GM19395 (cell line): ENCODE measurements at regions not wholly inside any gene's neighbourhood (a gene's known extent, or its start where the extent isn't known, plus 50 kb on each side); places are given as distances from the start of the nearest gene placed in this dataset.
"Not testable (repeated sequence)": the region's sequence is repeated elsewhere in the genome, so short reads cannot be mapped to it uniquely, and the experiment has no call there.

Experiments
- ATAC-seq: cut with Tn5 transposase; IDR thresholded peaks from one replicate; pipeline ENCODE4 v1.9.1; 2021; ENCODE audit warnings: mild to moderate bottlenecking, moderate library complexity; ENCODE audit not compliant: unreplicated experiment

DNA sequence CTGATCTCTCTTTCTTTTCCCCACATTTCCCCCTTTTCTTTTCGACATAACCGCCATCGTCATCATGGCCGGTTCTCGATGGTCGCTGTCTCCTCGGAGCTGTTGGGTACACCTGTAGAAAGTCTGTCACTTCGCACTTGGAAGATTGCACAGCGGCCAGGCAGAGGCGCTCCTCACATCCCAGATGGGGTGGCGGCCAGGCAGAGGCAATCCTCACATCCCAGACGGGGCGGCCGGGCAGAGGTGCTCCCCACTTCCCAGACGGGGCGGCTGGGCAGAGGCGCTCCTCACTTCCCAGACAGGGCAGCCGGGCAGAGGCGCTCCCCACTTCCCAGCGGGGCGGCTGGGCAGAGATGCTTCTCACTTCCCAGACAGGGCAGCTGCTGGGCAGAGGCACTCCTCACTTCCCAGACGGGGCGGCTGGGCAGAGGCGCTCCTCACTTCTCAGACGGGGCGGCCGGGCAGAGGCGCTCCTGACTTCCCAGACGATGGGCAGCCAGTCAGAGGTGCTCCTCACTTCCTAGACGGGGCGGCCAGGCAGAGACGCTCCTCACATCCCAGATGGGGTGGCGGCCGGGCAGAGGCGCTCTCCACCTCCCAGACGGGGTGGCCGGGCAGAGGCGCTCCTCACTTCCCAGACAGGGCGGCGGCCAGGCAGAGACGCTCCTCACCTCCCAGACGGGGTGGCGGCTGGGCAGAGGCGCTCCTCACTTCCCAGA is 110.7 kb downstream of the C5orf15 start:
- not testable (repeated sequence) for ATAC-seq

DNA sequence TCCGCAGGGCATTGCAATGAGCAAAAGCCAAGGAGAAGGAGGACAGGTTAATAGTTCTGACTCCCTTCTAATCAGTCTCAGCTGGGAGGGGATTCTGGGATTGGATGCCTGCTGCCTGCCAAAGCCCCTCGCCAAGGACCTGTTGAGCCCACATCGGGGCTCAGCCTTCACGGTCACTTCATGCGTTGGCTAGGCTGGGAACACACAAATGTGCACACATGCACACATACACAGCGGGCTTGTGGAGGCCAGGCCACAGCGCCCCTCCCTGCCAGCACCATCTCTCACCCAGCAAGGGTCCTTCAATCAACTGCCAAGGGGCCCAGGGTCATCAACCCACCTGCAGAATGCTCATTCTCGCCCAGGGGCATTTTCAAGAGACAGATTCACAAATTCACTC is 113.9 kb downstream of the C5orf15 start:
- no peak for ATAC-seq

DNA sequence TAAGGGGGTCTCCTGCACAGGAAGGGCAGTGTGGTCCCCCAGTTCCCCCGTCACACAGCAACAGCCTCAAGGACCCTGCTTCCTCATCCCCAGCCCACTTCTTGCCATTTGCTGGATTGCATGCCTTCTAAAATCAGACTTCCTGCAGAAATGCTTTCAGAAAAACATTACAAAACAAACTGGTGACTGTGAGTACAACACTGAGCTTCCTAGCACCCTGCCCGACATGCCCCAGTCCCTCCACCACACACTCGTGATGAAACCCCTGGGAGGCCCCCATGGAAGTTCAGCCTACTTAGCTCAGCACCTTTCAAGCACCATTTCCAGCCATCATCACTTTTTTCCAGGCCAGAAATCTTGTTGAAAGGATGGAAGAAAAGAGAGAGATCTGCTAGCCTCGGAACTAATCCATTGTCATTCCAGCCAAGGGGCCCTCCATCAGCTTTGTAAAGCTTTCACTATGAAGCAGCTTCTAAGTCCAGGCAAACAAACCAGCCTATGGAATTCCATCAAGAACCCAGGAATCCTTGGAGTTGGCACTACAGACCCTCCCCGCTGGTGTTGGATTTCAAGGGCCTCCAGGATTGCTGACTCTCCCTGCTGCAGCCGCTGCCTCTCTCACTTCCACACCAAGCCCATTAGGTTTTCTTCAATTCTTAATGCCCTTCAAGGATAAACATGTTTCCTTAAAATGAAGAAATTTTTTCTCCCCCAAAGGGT is 114.6 kb downstream of the C5orf15 start:
- ATAC-seq: no peak

DNA sequence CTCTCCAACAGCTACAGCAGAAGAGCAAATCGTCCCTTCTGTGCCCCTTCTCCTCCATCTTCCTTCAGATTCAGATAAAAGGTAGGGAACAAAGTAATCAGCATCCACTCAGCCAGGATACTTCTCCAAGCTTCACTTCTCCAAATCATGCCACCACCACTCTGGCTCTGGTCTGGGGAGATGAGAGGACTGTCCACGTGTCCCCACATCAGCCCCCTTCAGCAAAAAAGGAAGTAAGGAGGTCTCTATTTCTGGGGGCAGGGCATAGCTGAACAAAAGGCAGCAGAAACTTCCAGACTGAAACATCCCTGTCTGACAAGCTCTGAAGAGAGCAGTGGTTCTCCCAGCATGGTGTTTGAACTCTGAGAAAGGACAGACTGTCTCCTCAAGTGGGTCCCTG is 116.9 kb downstream of the C5orf15 start:
- ATAC-seq: no peak

DNA sequence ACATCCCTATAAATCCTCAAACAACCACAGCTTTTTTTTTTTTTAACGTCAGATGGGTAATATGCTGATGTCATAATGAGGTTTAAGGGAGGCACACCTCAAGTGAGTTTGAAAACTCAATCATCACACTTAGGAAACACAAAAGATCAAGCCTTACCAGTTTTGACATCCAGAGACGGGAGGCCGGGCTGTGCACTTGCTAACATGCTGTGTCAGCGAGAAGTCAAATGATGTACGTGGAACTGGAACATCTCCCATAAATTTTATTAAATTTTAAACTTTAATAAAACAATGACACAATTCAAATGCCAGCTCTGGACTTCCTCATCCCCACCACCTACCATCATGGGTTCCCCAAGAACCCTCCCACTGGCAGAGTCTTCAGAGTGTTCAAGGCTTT is 117.6 kb downstream of the C5orf15 start:
- ATAC-seq: no peak

DNA sequence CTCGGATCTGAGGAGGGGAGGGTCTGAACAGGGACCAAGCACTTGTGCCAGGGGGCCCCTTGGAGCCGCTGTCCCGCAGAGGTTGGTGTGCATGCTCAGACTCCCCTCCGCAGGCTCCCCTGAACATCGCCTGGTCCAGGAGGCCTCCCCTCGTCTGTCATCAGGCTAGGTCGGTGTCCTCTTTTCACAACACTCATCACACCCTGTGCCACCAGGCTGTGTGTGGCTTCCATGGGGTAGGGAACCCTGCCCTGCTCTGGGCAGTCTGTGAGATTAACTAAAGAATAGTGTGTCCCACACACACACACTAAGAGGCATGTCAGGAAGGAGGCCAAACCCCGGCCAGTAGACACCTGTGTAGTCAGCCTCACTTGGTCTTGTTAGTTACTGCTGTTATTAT is 119.3 kb downstream of the C5orf15 start:
- no peak for ATAC-seq

DNA sequence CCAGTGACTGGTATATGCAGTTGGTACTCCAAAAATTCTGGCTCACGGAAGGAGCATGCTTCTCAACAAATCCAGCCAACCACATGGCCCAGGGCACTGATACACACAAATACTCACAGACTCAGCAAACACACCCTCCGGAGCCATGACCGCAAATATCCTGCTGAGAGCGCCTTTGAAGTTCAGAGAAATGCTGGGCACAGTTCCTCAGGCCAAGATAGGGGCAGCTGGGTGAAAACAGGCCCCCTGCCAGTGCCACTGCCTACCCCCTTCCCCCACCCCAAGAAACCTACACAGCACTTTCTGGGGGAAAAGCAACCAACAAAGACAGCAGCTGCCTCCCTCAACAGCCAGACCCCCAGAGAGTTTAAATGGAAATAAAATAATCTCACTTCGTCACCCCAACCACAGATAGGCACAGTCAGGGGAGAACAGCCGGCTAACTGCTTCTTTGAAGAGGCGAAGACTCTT is 120.0 kb downstream of the C5orf15 start:
- no peak for ATAC-seq

DNA sequence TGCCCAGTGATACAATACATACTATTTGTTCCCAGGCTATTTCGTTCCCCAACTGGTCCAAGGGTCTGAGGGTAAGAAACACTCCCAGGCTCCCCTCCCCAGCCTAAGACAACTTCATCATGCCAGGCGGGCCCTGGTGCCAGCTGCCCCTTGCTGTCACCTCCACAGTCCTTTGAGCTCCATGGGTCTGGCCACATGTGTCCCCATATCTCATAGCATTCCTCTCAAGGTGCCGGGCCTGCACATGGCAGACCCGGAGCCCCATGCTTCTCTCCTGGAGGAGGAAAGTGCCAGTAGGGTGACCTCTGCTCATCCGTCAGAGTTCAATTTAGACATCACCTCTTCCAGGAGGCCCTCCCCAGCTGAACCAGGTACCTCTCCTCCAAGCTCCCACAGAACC is 120.5 kb downstream of the C5orf15 start:
- no peak for ATAC-seq

DNA sequence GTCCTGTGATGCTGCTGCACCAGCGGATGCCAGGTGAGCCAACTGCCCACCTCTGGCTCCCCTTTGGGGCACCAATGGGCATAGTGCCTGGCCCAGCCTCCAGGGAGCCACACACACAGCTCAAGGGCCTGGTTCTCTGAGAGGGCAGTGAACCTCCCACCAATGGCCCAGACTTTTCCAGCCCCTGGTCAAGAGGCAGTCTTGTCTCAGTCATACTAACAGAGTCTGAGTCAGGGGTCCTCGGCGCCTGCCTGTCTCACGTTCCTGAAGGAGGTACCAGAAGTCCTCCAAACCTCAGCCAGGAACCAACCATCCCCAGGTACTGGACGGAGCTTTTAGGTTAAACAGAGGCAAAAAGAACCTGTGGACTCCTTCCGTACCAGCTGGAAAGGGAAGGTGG is 121.1 kb downstream of the C5orf15 start:
- no peak for ATAC-seq

DNA sequence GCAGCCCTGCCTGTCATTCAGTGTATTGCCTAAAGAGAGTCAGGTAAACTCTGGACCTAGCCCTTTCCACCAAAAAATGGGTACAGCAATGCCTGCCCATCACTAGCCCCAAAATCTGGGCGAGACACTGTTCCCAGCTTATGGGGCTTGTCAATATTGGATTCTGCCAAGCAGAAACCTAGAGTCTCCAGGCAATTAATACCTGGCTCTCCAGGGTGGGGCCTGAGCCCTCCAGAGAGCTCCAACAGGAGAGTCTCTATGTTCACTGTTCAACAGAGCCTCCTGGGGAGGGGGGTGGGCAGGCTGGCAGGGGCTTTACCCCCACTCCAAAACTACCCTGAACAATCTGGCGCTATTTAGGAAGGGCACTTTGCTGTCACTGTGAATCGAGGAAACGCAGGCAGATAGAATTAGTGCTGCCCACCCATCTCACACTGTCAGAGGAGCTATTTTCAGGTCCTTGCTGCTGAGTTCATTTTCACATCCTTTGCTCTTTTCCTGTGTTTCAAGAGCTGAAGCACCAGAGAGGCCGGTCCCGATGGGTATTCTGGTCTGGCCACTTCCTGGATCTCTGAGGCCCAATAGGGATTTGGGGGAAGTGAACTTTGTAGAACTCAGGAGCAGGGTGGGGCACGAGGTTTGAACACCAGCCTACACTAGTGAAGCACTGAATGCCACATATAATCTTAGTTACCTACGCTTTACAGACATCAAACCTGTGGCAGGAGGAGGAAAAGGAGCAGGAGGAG is 121.8 kb downstream of the C5orf15 start:
- no peak for ATAC-seq

DNA sequence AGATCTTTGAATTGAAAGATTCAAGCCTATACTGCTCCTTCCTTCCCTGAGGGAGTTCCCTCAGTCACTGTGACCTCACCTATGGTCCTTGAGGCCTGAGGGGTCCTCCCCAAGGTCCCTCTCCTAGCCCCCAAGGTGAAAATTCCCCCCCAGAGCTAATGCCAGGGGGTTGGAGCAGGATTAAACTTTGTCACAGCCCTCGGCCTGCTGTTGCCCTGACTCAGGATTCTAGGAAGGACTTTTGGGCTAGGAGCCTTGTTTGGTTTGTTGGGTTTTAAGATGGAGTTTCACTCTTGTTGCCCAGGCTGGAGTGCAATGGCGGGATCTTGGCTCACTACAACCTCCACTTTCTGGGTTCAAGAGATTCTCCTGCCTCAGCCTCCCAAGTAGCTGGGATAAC is 123.2 kb downstream of the C5orf15 start:
- ATAC-seq: no peak

DNA sequence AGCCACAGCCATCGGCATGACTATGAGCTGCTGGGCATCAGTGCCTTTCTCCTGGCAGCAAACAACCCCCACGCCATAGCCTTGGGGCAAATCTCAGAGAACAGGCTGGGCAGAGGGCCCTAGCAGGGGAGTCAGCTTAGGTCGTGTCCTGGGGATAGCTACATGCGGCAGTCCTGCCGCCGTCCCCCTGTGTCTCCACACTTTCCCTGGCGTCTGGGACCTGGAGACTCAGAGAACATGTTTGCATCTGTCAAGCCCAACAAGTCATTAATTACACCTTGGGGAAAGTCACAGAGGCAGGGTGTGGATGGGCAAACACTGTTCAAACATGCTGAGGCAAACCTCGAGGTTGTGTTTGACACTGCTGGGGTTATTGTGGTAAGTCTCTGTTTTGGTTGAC is 123.6 kb downstream of the C5orf15 start:
- ATAC-seq: no peak

DNA sequence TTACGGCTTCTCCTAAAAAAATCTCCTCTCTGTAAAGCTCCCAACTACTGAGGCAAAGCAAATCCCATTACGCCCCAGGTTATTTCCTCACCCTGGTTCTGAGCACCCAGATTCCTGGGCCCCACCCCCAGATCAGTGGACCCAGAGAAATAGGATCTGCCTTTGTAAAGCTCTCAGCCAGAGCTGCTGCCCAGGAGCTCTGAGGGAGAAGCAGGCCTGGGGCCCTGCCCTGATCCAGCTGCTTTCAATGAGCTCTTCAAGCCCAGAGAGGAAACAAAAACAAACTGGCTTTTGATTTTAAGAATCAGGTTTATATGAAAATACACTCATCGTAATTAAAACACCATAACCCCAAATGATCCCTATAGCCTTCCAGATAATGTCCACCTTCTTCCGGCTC is 124.5 kb downstream of the C5orf15 start:
- no peak for ATAC-seq

DNA sequence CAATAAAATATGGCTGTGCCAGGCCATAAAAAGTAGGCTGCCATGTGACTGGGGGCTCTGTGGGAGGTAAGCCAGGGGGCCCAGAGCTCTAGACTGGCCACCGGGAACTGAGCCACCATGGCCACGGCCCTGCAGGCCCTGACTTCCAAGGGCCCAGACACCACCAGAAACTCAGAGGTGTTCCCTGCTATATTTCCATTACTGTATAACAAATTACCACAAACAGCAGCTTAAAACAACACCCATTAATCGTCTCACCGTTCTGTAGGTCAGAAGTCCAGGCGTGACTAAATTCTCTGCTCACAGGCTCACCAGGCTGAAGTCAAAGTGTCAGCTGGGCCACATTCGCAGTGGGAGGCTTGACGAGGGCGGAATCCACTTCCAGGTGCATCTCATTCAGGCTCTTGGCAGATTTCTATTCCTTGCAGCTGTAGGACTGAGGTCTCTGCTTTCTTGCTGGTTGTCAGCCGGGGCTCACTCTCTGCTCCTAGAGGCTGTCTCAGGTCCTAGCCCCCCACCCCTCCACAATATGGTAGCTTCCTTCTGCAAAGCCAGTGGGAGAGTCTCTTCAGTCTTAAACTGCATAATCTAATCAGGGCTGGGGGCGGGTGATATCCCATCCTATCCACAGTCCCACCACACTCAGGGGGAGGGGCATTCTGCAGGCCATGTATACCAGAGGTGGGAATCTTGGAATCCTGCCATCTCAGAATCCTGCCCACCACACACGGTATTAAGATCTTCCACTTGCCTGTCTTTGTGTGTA is 125.4 kb downstream of the C5orf15 start:
- ATAC-seq: no peak

DNA sequence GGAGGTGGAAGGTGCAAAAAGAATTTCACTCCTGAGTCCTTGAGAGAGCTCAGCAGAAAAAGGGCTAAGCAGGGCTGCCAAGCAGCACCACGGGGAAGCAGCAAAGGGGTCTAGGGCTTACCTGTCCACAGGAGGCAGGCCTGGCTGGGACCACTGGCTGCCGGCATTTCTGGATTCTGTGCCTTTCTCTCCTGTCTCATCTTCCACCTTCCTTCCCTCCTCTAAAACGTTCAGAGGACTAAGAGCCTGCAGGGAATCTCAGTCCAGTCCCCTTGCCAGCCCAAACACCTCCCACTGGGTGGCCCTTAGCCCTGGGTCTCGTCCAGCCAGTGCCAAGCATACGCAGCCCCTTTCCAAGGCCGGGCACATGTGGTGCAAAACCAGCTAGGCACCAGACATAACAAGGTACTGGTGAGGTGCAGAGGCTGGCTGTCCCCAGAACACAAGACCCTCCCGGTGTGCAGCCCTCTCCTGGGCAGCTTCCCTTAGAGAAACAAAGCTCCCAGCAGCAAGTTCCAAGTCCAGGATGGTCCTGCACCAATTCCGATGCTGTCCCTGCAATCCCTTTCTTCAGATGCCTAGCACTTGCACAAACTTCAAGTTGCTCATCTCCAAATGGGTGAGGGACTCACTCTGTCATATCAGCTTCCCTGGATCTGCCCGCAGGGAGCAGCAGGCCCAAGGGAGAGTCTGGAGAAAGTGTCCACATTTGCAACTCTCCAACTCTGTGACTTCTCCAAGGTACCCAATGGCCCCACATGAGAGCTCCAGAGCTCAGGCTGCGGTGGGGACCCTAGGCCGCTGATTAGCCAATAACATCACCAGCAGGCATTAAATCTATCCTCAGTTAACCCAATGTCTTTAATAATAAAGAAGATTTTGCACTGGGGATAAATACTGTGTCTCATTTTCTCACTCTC is 126.3 kb downstream of the C5orf15 start:
- ATAC-seq: no peak

DNA sequence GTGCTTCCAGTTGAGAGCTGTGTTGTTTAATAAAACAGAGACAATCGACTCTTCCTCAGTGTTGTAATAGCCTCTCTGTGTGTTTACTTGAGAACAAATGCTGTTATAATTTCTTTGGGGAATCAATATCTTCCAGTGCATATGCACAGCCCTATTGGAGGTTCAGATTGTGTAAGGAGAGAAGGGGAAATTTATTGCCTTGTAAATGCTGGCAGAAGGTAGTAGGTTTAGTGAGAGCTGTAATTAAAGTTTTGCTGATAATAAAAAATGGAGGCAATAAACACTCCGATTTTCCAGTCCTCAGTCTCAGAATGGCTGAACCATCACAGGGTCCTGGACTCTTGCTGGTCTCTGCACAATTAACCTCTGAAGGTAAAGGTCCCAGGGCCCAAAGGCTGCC is 128.3 kb downstream of the C5orf15 start:
- no peak for ATAC-seq

DNA sequence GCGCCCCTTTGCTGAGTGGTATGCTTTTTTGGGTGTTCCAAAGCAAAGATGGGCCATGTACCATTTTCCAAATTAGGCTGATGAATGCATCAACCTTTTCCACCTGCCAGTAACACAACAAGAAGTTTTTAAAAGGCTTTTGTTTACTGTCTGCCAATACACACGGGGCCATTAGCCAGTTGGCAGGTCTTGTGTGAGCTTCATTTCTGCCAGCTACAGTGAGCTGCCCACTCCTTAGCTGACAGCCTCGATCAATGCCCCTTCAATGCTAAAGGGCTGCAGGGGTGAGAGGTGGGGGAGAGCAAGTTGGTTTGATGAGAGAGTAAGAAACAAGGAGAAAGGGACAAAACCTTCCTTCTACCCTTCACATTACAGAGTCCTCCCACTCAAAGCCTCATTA is 128.7 kb downstream of the C5orf15 start:
- no peak for ATAC-seq

DNA sequence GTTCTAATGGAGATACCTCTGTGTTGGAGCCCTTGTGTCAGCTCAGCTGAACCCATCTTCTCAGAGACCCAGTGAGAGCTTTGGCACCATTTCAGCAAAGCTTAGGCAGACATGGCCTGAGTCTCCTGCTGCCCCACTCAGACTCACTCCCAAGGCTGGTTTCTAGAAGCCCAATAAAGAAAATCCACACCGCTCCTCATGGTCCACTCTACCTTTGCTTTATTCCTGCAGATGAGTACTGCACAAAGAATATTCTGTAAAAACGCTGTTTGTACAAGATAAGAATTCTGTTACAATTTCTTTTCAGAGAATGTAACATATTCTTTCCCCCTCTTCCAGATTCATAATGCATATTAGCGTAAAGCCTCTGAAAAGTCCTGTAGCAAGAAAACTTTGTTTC is 129.3 kb downstream of the C5orf15 start:
- no peak for ATAC-seq

DNA sequence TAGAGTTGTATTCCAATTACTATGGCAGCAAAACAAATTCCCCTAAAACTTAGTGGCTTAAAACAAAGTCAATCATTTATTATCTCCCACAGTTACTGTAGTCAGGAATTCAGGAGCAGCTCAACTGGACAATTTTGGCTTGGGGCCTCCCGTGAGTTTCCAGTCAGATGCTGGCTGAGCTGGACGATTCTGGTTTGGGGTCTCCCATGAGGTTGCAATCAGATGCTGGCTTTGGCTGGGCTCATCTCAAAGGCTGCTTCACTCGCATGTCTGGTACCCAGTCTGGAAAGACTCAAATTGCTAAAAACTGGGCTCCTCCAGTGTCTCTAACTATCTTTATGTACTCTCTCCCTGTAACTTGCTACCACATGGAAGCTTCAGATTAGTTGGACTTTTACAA is 130.1 kb downstream of the C5orf15 start:
- no peak for ATAC-seq
